Gastroesophageal sphincter (tissue), 4 donors: ENCODE measurements at regions not wholly inside any gene's neighbourhood (a gene's known extent, or its start where the extent isn't known, plus 50 kb on each side); places are given as distances from the start of the nearest gene placed in this dataset.
A peak's percentile ranks its signal among the peaks of the same experiment; 100 is the strongest.

ENCODE experiments used
- ATAC-seq: fragments of 150-250 bp; one replicate; pipeline ENCODE4 v1.9.1; 2016; ENCODE audit warnings: mild to moderate bottlenecking, moderate library complexity
- H3K27ac ChIP-seq, 4 donors: fragments of 200-600 bp; sonication (generic) in 3 of 4; 1 replicate in 3 of 4; 2 replicates in 1 of 4; pipeline ENCODE4 v1.5.1; 2016 to 2019
- H3K27me3 ChIP-seq: fragments of 200-600 bp; sonication (generic); one replicate; pipeline ENCODE4 v1.5.1; 2019
- H3K36me3 ChIP-seq, 2 donors: fragments of 200-600 bp; sonication (generic); one replicate each; pipeline ENCODE4 v1.5.1; 2019; ENCODE audit warnings: control low read depth in 1 of 2
- H3K4me1 ChIP-seq, 3 donors: fragments of 200-600 bp; sonication (generic); 1 replicate in 2 of 3; 2 replicates in 1 of 3; pipeline ENCODE4 v1.5.1; 2016 to 2019; ENCODE audit warnings: control low read depth in 2 of 3
- H3K4me3 ChIP-seq, 2 donors: fragments of 200-600 bp; sonication (generic); one replicate each; pipeline ENCODE4 v1.5.1; 2019; ENCODE audit warnings: mild to moderate bottlenecking in 1 of 2, moderate library complexity in 1 of 2
- H3K9me3 ChIP-seq, 3 donors: fragments of 200-600 bp; sonication (generic); one replicate each; pipeline ENCODE4 v1.5.1; 2017 to 2019; ENCODE audit warnings: control low read depth in 2 of 3
- CTCF ChIP-seq, 4 experiments: fragments of 200-600 bp in 2 of 4; fragments of 450-650 bp in 2 of 4; sonication (generic) in 1 of 4; IDR thresholded peaks; one replicate each; pipeline ENCODE4 v1.5.1; 2017 to 2019; ENCODE audit warnings: antibody characterized with exemption in 4 of 4, mild to moderate bottlenecking in 2 of 4, moderate library complexity in 2 of 4
- EP300 ChIP-seq: sonication (generic); formaldehyde crosslinking; IDR thresholded peaks from one replicate; pipeline ENCODE4 v1.6.1; 2017; ENCODE audit warnings: antibody characterized with exemption, mild to moderate bottlenecking
- POLR2A ChIP-seq, 2 donors: fragments of 450-650 bp; IDR thresholded peaks; one replicate each; pipeline ENCODE4 v1.6.1; 2017; ENCODE audit warnings: antibody characterized with exemption in 2 of 2, mild to moderate bottlenecking in 2 of 2, moderate library complexity in 1 of 2
- POLR2AphosphoS5 ChIP-seq: sonication (generic); formaldehyde crosslinking; IDR thresholded peaks from one replicate; pipeline ENCODE4 v1.6.1; 2017; ENCODE audit warnings: antibody characterized with exemption
- WGBS, 2 donors: methylation state at CpG; one replicate each; pipeline ENCODE4 v1.1.5; 2018; ENCODE audit warnings: low coverage in 1 of 2; 5-methylcytosine and 5-hydroxymethylcytosine counted together

GRCh38 chr13:99053636-99054233 lies 75.9 kb upstream of the DOCK9 start:
- ATAC-seq, result no peak
- Histone ChIP-seq H3K27ac (peak overlapping the region; percentile 37 to 81 (median 62)), H3K36me3 (no peaks in the 10 kb centered on the region), H3K4me1 (peaks cover 9 to 100% (median 52%) of the 10 kb centered on the region in 3 donors), H3K9me3 (no peaks in the 10 kb centered on the region), H3K27me3 (no peaks in the 10 kb centered on the region), H3K4me3 (no peak overlapping the region)
- 56 to 69% methylated on average over 5 of the region's 5 CpGs for WGBS, 2 donors
- no peak for TF ChIP-seq POLR2AphosphoS5
- no peak for TF ChIP-seq CTCF (IDR thresholded peaks at IDR 0.05)
- TF ChIP-seq POLR2A (IDR thresholded peaks at IDR 0.05), result no peak
- TF ChIP-seq EP300, result no peak

- Histone ChIP-seq H3K27ac (peak overlapping the region; percentile 35 to 81 (median 74)), H3K9me3 (no peaks in the 10 kb centered on the region), H3K4me3 (no peak overlapping the region), H3K4me1 (peaks cover 9 to 99% (median 61%) of the 10 kb centered on the region in 3 donors), H3K36me3 (no peaks in the 10 kb centered on the region), H3K27me3 (no peaks in the 10 kb centered on the region)
- no peak for ATAC-seq
- TF ChIP-seq POLR2AphosphoS5 (no peak), EP300 (no peak)
- 37 to 48% methylated on average over 6 to 10 of the region's 10 CpGs for WGBS, 2 donors
Measured at GRCh38 chr13:99055281-99055680, 77.4 kb upstream of the DOCK9 start.

GRCh38 chr13:99055735-99056134 lies 77.9 kb upstream of the DOCK9 start:
- TF ChIP-seq POLR2A (IDR thresholded peaks at IDR 0.05) (no peak), POLR2AphosphoS5 (no peak), EP300 (no peak), CTCF (IDR thresholded peaks at IDR 0.05) (no peak)
- Histone ChIP-seq H3K27ac (peak overlapping the region; percentile 35 to 81 (median 74)), H3K9me3 (no peaks in the 10 kb centered on the region), H3K4me1 (peaks cover 11 to 99% (median 62%) of the 10 kb centered on the region in 3 donors), H3K27me3 (no peaks in the 10 kb centered on the region), H3K4me3 (no peak overlapping the region), H3K36me3 (no peaks in the 10 kb centered on the region)
- no peak for ATAC-seq
- WGBS, 2 donors, result 0 to 20% methylated on average over 1 of the region's 1 CpG

- Histone ChIP-seq H3K36me3 (no peaks in the 10 kb centered on the region), H3K9me3 (no peaks in the 10 kb centered on the region), H3K4me1 (peaks cover 18 to 99% (median 63%) of the 10 kb centered on the region in 3 donors), H3K4me3 (no peak overlapping the region), H3K27ac (peak overlapping the region; percentile 2 to 81 (median 78)), H3K27me3 (no peaks in the 10 kb centered on the region)
- TF ChIP-seq POLR2AphosphoS5 (no peak), CTCF (IDR thresholded peaks at IDR 0.05) (no peak)
- 83% methylated on average over 2 of the region's 7 CpGs; no CpG with 5 or more reads in 1 of the 2 donors for WGBS, 2 donors
- ATAC-seq, result no peak
Measured at GRCh38 chr13:99056381-99057014, 78.6 kb upstream of the DOCK9 start.

- no peaks in the 10 kb centered on the region for H3K27me3 ChIP-seq
- peaks cover 19 to 99% (median 59%) of the 10 kb centered on the region in 3 donors for H3K4me1 ChIP-seq
- peak overlapping the region; percentile 22 to 81 (median 80) for H3K27ac ChIP-seq
- TF ChIP-seq CTCF (IDR thresholded peaks at IDR 0.05), result no peak
- no peak for TF ChIP-seq POLR2A (IDR thresholded peaks at IDR 0.05)
- TF ChIP-seq EP300, result no peak
- TF ChIP-seq POLR2AphosphoS5, result no peak
- 58 to 69% methylated on average over 4 of the region's 4 CpGs for WGBS, 2 donors
- no peaks in the 10 kb centered on the region for H3K9me3 ChIP-seq
- ATAC-seq, result peak; percentile 73
- no peaks in the 10 kb centered on the region for H3K36me3 ChIP-seq
- H3K4me3 ChIP-seq, result no peak overlapping the region
Measured at GRCh38 chr13:99057310-99057975, 79.6 kb upstream of the DOCK9 start.
